Subcutaneous abdominal adipose tissue (tissue), 5 donors: ENCODE measurements at regions not wholly inside any gene's neighbourhood (a gene's known extent, or its start where the extent isn't known, plus 50 kb on each side); places are given as distances from the start of the nearest gene placed in this dataset.

Experiments used
- H3K27ac ChIP-seq: one replicate; pipeline ENCODE4 v1.7.0; 2013; ENCODE audit warnings: low read depth, mild to moderate bottlenecking, inconsistent platforms, low read length, moderate library complexity
- H3K27me3 ChIP-seq, 5 donors: one replicate each; pipeline ENCODE4 v1.7.0; 2013; ENCODE audit warnings: low read length in 5 of 5, inconsistent platforms in 1 of 5; ENCODE audit not compliant: control insufficient read depth in 5 of 5, insufficient read depth in 4 of 5
- H3K36me3 ChIP-seq, 5 donors: one replicate each; pipeline ENCODE4 v1.7.0; 2013; ENCODE audit warnings: low read length in 5 of 5; ENCODE audit not compliant: control insufficient read depth in 5 of 5, insufficient read depth in 5 of 5
- H3K4me1 ChIP-seq, 5 donors: one replicate each; pipeline ENCODE4 v1.7.0; 2013; ENCODE audit warnings: low read length in 5 of 5, mild to moderate bottlenecking in 3 of 5, moderate library complexity in 1 of 5; ENCODE audit not compliant: control insufficient read depth in 5 of 5, insufficient read depth in 5 of 5
- H3K4me3 ChIP-seq, 5 donors: one replicate each; pipeline ENCODE4 v1.7.0; 2013; ENCODE audit warnings: low read length in 5 of 5, low read depth in 1 of 5
- H3K9ac ChIP-seq, 5 donors: one replicate each; pipeline ENCODE4 v1.7.0; 2013; ENCODE audit warnings: low read length in 5 of 5, mild to moderate bottlenecking in 4 of 5, moderate library complexity in 3 of 5
- H3K9me3 ChIP-seq, 5 donors: one replicate each; pipeline ENCODE4 v1.7.0; 2013; ENCODE audit warnings: low read length in 5 of 5; ENCODE audit not compliant: control insufficient read depth in 5 of 5
- donor health status: healthy.
- donor health status: healthy.
- donor health status: healthy.
- donor health status: healthy.
- donor health status: healthy.

DNA sequence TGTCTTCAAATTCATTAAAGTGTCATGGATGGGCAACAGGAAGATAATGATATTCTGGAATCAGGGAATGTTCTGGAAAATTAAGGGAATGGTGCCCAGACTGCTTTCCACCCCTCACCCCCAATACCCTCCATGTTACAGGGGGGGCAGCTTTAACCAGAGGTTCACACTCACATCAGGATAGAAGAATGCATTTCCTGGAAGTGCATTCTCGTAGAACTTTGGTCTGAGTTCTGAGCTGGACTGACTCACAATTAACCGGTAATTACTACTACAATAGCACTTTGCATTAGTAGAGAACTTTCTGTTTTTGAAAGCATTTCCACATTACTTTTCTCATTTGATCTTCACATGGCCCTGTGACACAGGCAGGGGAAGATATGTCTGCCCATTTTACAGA, 52.5 kb upstream of the SHISA3 start:
- Histone ChIP-seq H3K4me3 (no peak overlapping the region), H3K27ac (no peak overlapping the region), H3K9me3 (no peaks in the 10 kb centered on the region), H3K4me1 (peaks cover 0 to 14% (median 0%) of the 10 kb centered on the region in 5 donors), H3K36me3 (no peaks in the 10 kb centered on the region), H3K9ac (no peak overlapping the region), H3K27me3 (peaks cover 0 to 2% (median 0%) of the 10 kb centered on the region in 5 donors)

DNA sequence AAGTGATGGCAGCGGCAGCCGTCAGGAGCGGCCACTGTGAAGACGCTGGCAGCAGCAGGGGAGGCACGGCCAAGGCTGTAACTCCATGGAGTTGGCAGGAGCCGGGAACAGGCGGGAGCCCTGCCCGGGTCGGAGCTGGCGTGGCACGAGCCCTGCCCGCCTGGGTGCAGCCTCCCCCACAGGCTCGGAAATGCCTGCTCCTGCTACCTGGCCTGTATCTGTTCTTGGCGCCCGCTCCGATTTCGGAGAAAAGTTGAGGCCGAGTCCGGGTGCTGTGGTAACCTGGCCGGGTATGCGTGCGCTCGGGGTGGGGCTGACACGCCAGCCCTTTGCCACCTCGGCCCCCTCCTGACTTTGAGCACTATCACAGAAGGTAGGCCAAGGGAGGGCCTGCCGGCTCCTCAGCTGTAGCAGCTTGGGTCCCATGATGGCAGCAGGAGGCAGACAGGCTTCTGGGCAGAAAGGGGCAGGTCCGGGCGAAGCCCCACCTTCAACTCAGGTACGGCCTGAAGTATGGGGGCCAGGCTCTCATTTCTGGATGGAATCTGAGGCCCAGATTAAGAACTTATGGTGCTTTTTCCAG, 51.2 kb upstream of the SHISA3 start:
- Histone ChIP-seq H3K4me3 (no peak overlapping the region), H3K36me3 (no peaks in the 10 kb centered on the region), H3K9me3 (no peaks in the 10 kb centered on the region), H3K27me3 (peaks cover 0 to 2% (median 0%) of the 10 kb centered on the region in 5 donors), H3K27ac (no peak overlapping the region), H3K9ac (no peak overlapping the region), H3K4me1 (peaks cover 0 to 7% (median 0%) of the 10 kb centered on the region in 5 donors)

GRCh38 chr4:42347076-42347475, 50.2 kb upstream of the SHISA3 start:
- H3K27me3 ChIP-seq: peaks cover 0 to 2% (median 0%) of the 10 kb centered on the region in 5 donors
- no peaks in the 10 kb centered on the region for H3K36me3 ChIP-seq
- H3K4me3 ChIP-seq: no peak overlapping the region
- H3K27ac ChIP-seq: no peak overlapping the region
- H3K9me3 ChIP-seq: no peaks in the 10 kb centered on the region
- no peak overlapping the region for H3K9ac ChIP-seq
- peaks cover 0 to 9% (median 0%) of the 10 kb centered on the region in 5 donors for H3K4me1 ChIP-seq
